Upper lobe of left lung (tissue), 6 donors: ENCODE measurements at regions not wholly inside any gene's neighbourhood (a gene's known extent, or its start where the extent isn't known, plus 50 kb on each side); places are given as distances from the start of the nearest gene placed in this dataset.

Experiments
- ATAC-seq, 2 donors: fragments of 200-7000 bp; cut with Tn5 transposase; one replicate each; pipeline ENCODE4 v1.9.1; 2022; ENCODE audit warnings: mild to moderate bottlenecking in 2 of 2, moderate library complexity in 2 of 2; ENCODE audit not compliant: low FRiP score in 2 of 2
- DNase-seq, 2 donors: peaks; one replicate each; pipeline ENCODE4 v3.0.0-alpha.2; 2019 to 2020
- H3K27ac ChIP-seq, 4 donors: fragments of 200-600 bp; sonication (generic); one replicate each; pipeline ENCODE4 v1.5.1; 2016 to 2019
- H3K27me3 ChIP-seq, 4 donors: fragments of 200-600 bp; sonication (generic); one replicate each; pipeline ENCODE4 v1.5.1; 2017 to 2019
- H3K36me3 ChIP-seq, 4 donors: fragments of 200-600 bp; sonication (generic); one replicate each; pipeline ENCODE4 v1.5.1; 2016 to 2019
- H3K4me1 ChIP-seq, 4 donors: fragments of 200-600 bp; sonication (generic); one replicate each; pipeline ENCODE4 v1.5.1; 2018 to 2019
- H3K4me3 ChIP-seq, 4 donors: fragments of 200-600 bp; sonication (generic); one replicate each; pipeline ENCODE4 v1.5.1; 2017 to 2019; ENCODE audit warnings: mild to moderate bottlenecking in 2 of 4, moderate library complexity in 1 of 4
- H3K9me3 ChIP-seq, 4 donors: fragments of 200-600 bp; sonication (generic); one replicate each; pipeline ENCODE4 v1.5.1; 2018 to 2019
- EP300 ChIP-seq, 4 donors: sonication (generic); formaldehyde crosslinking; IDR thresholded peaks; one replicate each; pipeline ENCODE4 v1.5.1; 2017; ENCODE audit warnings: antibody characterized with exemption in 4 of 4, control low read depth in 2 of 4
- POLR2A ChIP-seq, 4 donors: fragments of 450-650 bp; IDR thresholded peaks; one replicate each; pipeline ENCODE4 v1.5.1; 2016 to 2017; ENCODE audit warnings: antibody characterized with exemption in 4 of 4, mild to moderate bottlenecking in 2 of 4
- POLR2AphosphoS5 ChIP-seq, 2 donors: sonication (generic); formaldehyde crosslinking; IDR thresholded peaks; one replicate each; pipeline ENCODE4 v1.5.1; 2017; ENCODE audit warnings: antibody characterized with exemption in 2 of 2
- whole genome bisulfite sequencing, 2 donors: methylation state at CpG; one replicate each; pipeline ENCODE4 v1.1.5; 2017 to 2018; 5-methylcytosine and 5-hydroxymethylcytosine counted together
- TF ChIP-seq, protein P1 (sequence below), 6 experiments: fragments of 450-650 bp in 4 of 6; fragments of 200-600 bp in 2 of 6; sonication (generic) in 2 of 6; IDR thresholded peaks; one replicate each; pipeline ENCODE4 v1.5.1; 2016 to 2019; ENCODE audit warnings: antibody characterized with exemption in 6 of 6
- donor health status: DM: no; HTN: no; CAD: no; lungs with moderate emphysema.
- donor health status: DM: no; HTN: yes; CAD: no; lungs with severe emphysema.

- 70 to 76% methylated on average over 2 of the region's 2 CpGs for WGBS, 2 donors
- no peak overlapping the region for H3K27ac ChIP-seq
- DNase-seq: no peak
These were observed 496.8 kb upstream of the JAG1 start for GRCh38 chr20:11170565-11170964.

DNA sequence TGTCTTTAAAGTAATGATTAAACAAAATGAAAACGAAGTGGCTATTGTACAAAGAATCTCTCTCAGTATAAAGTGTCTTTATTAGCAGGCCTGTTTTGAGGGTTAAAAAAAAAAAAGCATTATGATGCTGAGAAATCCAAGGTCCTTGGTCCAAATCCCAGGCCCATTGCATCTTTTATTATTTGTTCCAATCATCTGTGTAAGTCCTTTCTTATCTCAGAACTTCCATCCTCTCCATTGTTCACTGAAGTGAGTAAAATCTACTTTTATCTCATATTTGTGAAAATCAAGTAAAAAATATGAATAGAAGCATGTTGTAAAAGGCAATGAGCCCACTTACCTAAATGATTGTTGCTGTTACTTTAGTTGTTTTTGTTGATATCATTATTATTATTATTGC lies 499.1 kb upstream of the JAG1 start:
- Histone ChIP-seq H3K27ac (no peak overlapping the region), H3K27me3 (no peaks in the 10 kb centered on the region), H3K9me3 (no peaks in the 10 kb centered on the region), H3K4me1 (peaks cover 0 to 3% (median 0%) of the 10 kb centered on the region in 4 donors), H3K4me3 (no peak overlapping the region), H3K36me3 (no peaks in the 10 kb centered on the region)
- ATAC-seq (no peak), DNase-seq (no peak)
- whole genome bisulfite sequencing, 2 donors: 72 to 82% methylated on average over 1 of the region's 1 CpG
- TF ChIP-seq, protein P1, sequence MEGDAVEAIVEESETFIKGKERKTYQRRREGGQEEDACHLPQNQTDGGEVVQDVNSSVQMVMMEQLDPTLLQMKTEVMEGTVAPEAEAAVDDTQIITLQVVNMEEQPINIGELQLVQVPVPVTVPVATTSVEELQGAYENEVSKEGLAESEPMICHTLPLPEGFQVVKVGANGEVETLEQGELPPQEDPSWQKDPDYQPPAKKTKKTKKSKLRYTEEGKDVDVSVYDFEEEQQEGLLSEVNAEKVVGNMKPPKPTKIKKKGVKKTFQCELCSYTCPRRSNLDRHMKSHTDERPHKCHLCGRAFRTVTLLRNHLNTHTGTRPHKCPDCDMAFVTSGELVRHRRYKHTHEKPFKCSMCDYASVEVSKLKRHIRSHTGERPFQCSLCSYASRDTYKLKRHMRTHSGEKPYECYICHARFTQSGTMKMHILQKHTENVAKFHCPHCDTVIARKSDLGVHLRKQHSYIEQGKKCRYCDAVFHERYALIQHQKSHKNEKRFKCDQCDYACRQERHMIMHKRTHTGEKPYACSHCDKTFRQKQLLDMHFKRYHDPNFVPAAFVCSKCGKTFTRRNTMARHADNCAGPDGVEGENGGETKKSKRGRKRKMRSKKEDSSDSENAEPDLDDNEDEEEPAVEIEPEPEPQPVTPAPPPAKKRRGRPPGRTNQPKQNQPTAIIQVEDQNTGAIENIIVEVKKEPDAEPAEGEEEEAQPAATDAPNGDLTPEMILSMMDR (IDR thresholded peaks at IDR 0.05): no peak
- no peak for TF ChIP-seq EP300 (IDR thresholded peaks at IDR 0.05)
- TF ChIP-seq POLR2AphosphoS5 (IDR thresholded peaks at IDR 0.05): no peak
- TF ChIP-seq POLR2A (IDR thresholded peaks at IDR 0.05): no peak

More at GRCh38 chr20:11170565-11170964, 496.8 kb upstream of the JAG1 start:
- Histone ChIP-seq H3K27me3 (no peaks in the 10 kb centered on the region), H3K4me3 (no peak overlapping the region), H3K36me3 (no peaks in the 10 kb centered on the region), H3K9me3 (no peaks in the 10 kb centered on the region), H3K4me1 (peaks cover 0 to 3% (median 0%) of the 10 kb centered on the region in 4 donors)
- TF ChIP-seq POLR2AphosphoS5 (IDR thresholded peaks at IDR 0.05): no peak
- TF ChIP-seq POLR2A (IDR thresholded peaks at IDR 0.05): no peak
- TF ChIP-seq, protein P1 (IDR thresholded peaks at IDR 0.05): no peak
- TF ChIP-seq EP300 (IDR thresholded peaks at IDR 0.05): peak in 1 of 4 donors; percentile 12
- ATAC-seq: no peak

DNA sequence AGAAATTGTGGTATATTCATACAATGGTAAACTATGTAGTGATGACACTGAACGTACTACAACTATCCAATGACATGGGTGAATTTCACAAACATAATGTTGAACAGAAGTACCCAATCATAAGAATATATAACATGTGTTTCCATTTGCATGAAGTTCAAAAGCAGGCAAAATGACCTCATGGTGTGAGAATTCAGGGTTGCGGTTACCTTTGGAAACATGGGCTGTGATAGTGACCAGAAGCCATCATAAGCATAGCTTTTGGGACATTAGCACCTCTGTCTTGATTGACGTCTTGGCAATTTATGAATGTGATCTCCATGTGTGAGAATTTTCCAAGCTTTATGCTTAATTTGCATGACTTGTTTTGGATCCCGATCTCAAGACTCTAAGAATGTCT lies 500.1 kb upstream of the JAG1 start:
- TF ChIP-seq EP300 (IDR thresholded peaks at IDR 0.05) (no peak), POLR2AphosphoS5 (IDR thresholded peaks at IDR 0.05) (no peak), POLR2A (IDR thresholded peaks at IDR 0.05) (no peak)
- TF ChIP-seq, protein P1 (IDR thresholded peaks at IDR 0.05): no peak
- DNase-seq (no peak), ATAC-seq (no peak)
- Histone ChIP-seq H3K9me3 (no peaks in the 10 kb centered on the region), H3K4me1 (peaks cover 0 to 3% (median 0%) of the 10 kb centered on the region in 4 donors), H3K4me3 (no peak overlapping the region), H3K36me3 (no peaks in the 10 kb centered on the region), H3K27me3 (no peaks in the 10 kb centered on the region), H3K27ac (no peak overlapping the region)
- 95 to 96% methylated on average over 4 of the region's 4 CpGs for WGBS, 2 donors

- H3K4me1 ChIP-seq: peaks cover 0 to 3% (median 0%) of the 10 kb centered on the region in 4 donors
- ATAC-seq (no peak), DNase-seq (no peak)
- no peak overlapping the region for H3K4me3 ChIP-seq
- WGBS, 2 donors: 58 to 67% methylated on average over 5 of the region's 5 CpGs
- TF ChIP-seq POLR2AphosphoS5 (IDR thresholded peaks at IDR 0.05) (no peak), EP300 (IDR thresholded peaks at IDR 0.05) (no peak), POLR2A (IDR thresholded peaks at IDR 0.05) (no peak)
- TF ChIP-seq, protein P1 (IDR thresholded peaks at IDR 0.05): no peak
- H3K36me3 ChIP-seq: no peaks in the 10 kb centered on the region
- no peaks in the 10 kb centered on the region for H3K9me3 ChIP-seq
- H3K27ac ChIP-seq: no peak overlapping the region
- H3K27me3 ChIP-seq: no peaks in the 10 kb centered on the region
These were observed 501.1 kb upstream of the JAG1 start for GRCh38 chr20:11174861-11175260.

DNA sequence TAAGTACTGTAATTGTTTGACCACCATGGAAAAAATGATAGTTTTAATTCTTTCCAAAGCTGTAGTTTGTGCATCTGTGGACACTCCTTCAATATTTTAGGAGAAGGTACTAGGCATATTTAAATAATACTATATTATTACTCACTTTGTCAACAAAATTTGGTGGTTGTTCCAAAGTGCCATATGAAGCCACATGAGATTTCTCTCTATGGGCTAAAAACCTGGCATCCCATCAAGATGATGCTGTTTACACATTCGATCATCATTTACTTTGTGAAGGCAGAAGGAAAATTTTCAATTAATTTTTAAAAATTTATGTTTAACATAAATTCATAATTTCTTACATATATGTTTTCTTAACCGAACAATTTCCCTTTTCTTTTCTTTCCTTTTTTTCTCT lies 502.6 kb upstream of the JAG1 start:
- Histone ChIP-seq H3K4me1 (no peaks in the 10 kb centered on the region), H3K27me3 (no peaks in the 10 kb centered on the region), H3K36me3 (no peaks in the 10 kb centered on the region), H3K9me3 (no peaks in the 10 kb centered on the region), H3K4me3 (no peak overlapping the region), H3K27ac (no peak overlapping the region)
- DNase-seq: no peak
- no peak for TF ChIP-seq POLR2A (IDR thresholded peaks at IDR 0.05)
- TF ChIP-seq, protein P1 (IDR thresholded peaks at IDR 0.05): no peak
- no peak for TF ChIP-seq POLR2AphosphoS5 (IDR thresholded peaks at IDR 0.05)
- no peak for TF ChIP-seq EP300 (IDR thresholded peaks at IDR 0.05)
- 90 to 99% methylated on average over 2 of the region's 2 CpGs for WGBS, 2 donors
- ATAC-seq: no peak
